HUDEP-2 (cell line): ENCODE measurements at regions not wholly inside any gene's neighbourhood (a gene's known extent, or its start where the extent isn't known, plus 50 kb on each side); places are given as distances from the start of the nearest gene placed in this dataset.

ENCODE experiments used
- DNase-seq, 76 experiments: peaks; one replicate each; lab custom pipeline; 2025; ENCODE audit not compliant: unreplicated experiment in 76 of 76; lab: John Stamatoyannopoulos, UW

GRCh38 chr4:127048376-127049044 is 584.2 kb upstream of the INTU start:
- DNase-seq = no peak

GRCh38 chr4:127049526-127049925 is 583.2 kb upstream of the INTU start:
- no peak for DNase-seq

- DNase-seq = no peak
Measured at GRCh38 chr4:127052742-127053141, 580.0 kb upstream of the INTU start.

- no peak for DNase-seq
Measured at GRCh38 chr4:127055357-127055756, 577.4 kb upstream of the INTU start.

- DNase-seq = no peak
Measured at GRCh38 chr4:127069675-127070074, 563.1 kb upstream of the INTU start.

- no peak for DNase-seq
Measured at GRCh38 chr4:127071443-127071842, 561.3 kb upstream of the INTU start.

GRCh38 chr4:127080141-127080540 is 552.6 kb upstream of the INTU start:
- DNase-seq = no peak

- no peak for DNase-seq
Measured at GRCh38 chr4:127081041-127081440, 551.7 kb upstream of the INTU start.

- DNase-seq = no peak
Measured at GRCh38 chr4:127082986-127083385, 549.8 kb upstream of the INTU start.

GRCh38 chr4:127084666-127085065 is 548.1 kb upstream of the INTU start:
- DNase-seq = no peak

- DNase-seq = no peak
Measured at GRCh38 chr4:127097061-127097460, 535.7 kb upstream of the INTU start.

- DNase-seq = no peak
Measured at GRCh38 chr4:127102361-127102760, 530.4 kb upstream of the INTU start.

GRCh38 chr4:127103681-127104115 is 529.1 kb upstream of the INTU start:
- no peak for DNase-seq

- no peak for DNase-seq
Measured at GRCh38 chr4:127113844-127114362, 518.9 kb upstream of the INTU start.

GRCh38 chr4:127118681-127119080 is 514.1 kb upstream of the INTU start:
- DNase-seq = no peak

- no peak for DNase-seq
Measured at GRCh38 chr4:127120441-127121090, 512.2 kb upstream of the INTU start.

GRCh38 chr4:127124919-127125318 is 507.8 kb upstream of the INTU start:
- DNase-seq = no peak

GRCh38 chr4:127126718-127127117 is 506.0 kb upstream of the INTU start:
- DNase-seq = no peak

- no peak for DNase-seq
Measured at GRCh38 chr4:127131527-127131926, 501.2 kb upstream of the INTU start.

- DNase-seq = no peak
Measured at GRCh38 chr4:127134490-127134889, 498.3 kb upstream of the INTU start.

- DNase-seq = no peak
Measured at GRCh38 chr4:127138586-127138985, 494.2 kb upstream of the INTU start.

GRCh38 chr4:127139788-127140286 is 492.9 kb upstream of the INTU start:
- no peak for DNase-seq
